K562 (cell line): ENCODE measurements at regions not wholly inside any gene's neighbourhood (a gene's known extent, or its start where the extent isn't known, plus 50 kb on each side); places are given as distances from the start of the nearest gene placed in this dataset.

Experiments used
- ATAC-seq: fragments of 200-7000 bp; cut with Tn5 transposase; 3 replicates; pipeline ENCODE4 v1.9.1; 2020; ENCODE audit warnings: moderate library complexity
- BruUV-seq: library from RNA; stranded (reverse); fragments of 400-500 nt; replicated peaks from 2 replicates; lab custom pipeline; 2021; lab: Mats Ljungman, UMichigan
- CTCF ChIA-PET: fragments of 300-600 bp; formaldehyde crosslinking; extraction: SDS; loops from one replicate; lab custom pipeline; 2021; ENCODE audit warnings: low intra/inter-chr PET ratio; lab: Yijun Ruan, JAX
- POLR2A ChIA-PET: fragments of 300-600, 350-650 bp; sonication (Branson Sonifier 250); formaldehyde crosslinking; extraction: SDS; loops from one replicate; lab custom pipeline; 2021; ENCODE audit warnings: antibody characterized with exemption, inconsistent platforms; lab: Yijun Ruan, JAX
- DNase-seq, 4 experiments: peaks; one replicate each; pipeline versions ENCODE4 v3.0.0 to v3.0.0-alpha.2; 2011 to 2018; ENCODE audit warnings: low spot score in 3 of 4, mixed read lengths in 3 of 4; ENCODE audit errors: extremely low read depth in 1 of 4
- FAIRE-seq: peaks from 2 replicates; lab custom pipeline; 2011; peaks lifted over from hg19 to GRCh38; lab: Jason Lieb, UNC
- H2AFZ ChIP-seq: 2 replicates; pipeline ENCODE4 v1.6.0; 2011; ENCODE audit warnings: low read depth, low read length, control low read depth, inconsistent platforms
- H3K27ac ChIP-seq: fragments of 200-600 bp; 3 replicates; pipeline ENCODE4 v1.8.0; 2011; ENCODE audit warnings: low read depth, mild to moderate bottlenecking, control low read depth, inconsistent platforms, low read length, moderate library complexity, mixed read lengths; ENCODE audit errors: extremely low read depth
- H3K27me3 ChIP-seq, 2 experiments: fragments of 300-600 bp in 1 of 2; 2 replicates in 1 of 2; 3 replicates in 1 of 2; pipeline versions ENCODE4 v1.6.0 to v1.8.0; 2011; ENCODE audit warnings: inconsistent platforms in 2 of 2, low read length in 2 of 2, mild to moderate bottlenecking in 1 of 2, mixed read lengths in 1 of 2, moderate library complexity in 1 of 2; ENCODE audit not compliant: control insufficient read depth in 2 of 2, insufficient read depth in 2 of 2
- H3K36me3 ChIP-seq: fragments of 300-600 bp; 3 replicates; pipeline ENCODE4 v1.8.0; 2011; ENCODE audit warnings: mild to moderate bottlenecking, low read length, inconsistent platforms; ENCODE audit not compliant: control insufficient read depth, insufficient read depth
- H3K4me1 ChIP-seq, 2 experiments: fragments of 200-600 bp in 1 of 2; replicated peaks in 1 of 2; 2 replicates in 1 of 2; 3 replicates in 1 of 2; pipeline versions ENCODE4 v1.5.1 to v1.8.0; 2011; ENCODE audit warnings: inconsistent platforms in 2 of 2, low read length in 2 of 2, mild to moderate bottlenecking in 1 of 2, mixed read lengths in 1 of 2, moderate library complexity in 1 of 2; ENCODE audit not compliant: control insufficient read depth in 2 of 2, insufficient read depth in 2 of 2
- H3K4me2 ChIP-seq: 2 replicates; pipeline ENCODE4 v1.6.1; 2011; ENCODE audit warnings: low read length, control low read depth, inconsistent platforms, mixed read lengths; ENCODE audit not compliant: insufficient read depth
- H3K4me3 ChIP-seq: fragments of 200-600 bp; sonication (generic), shearing (Covaris generic); 2 replicates; pipeline ENCODE4 v1.5.1; 2016; ENCODE audit warnings: control low read depth, inconsistent platforms
- H3K79me2 ChIP-seq: fragments of 200-600 bp; 3 replicates; pipeline ENCODE4 v1.8.0; 2011; ENCODE audit warnings: low read length, inconsistent platforms; ENCODE audit not compliant: control insufficient read depth, insufficient read depth
- H3K9ac ChIP-seq, 2 experiments: 2 replicates each; pipeline versions ENCODE4 v1.6.0 to v1.6.1; 2011; ENCODE audit warnings: low read depth in 2 of 2, low read length in 2 of 2, control low read depth in 1 of 2, inconsistent platforms in 1 of 2, mild to moderate bottlenecking in 1 of 2, mixed read lengths in 1 of 2; ENCODE audit not compliant: insufficient read depth in 1 of 2
- H3K9me1 ChIP-seq: one replicate; pipeline ENCODE4 v1.6.0; 2011; ENCODE audit warnings: inconsistent platforms, mild to moderate bottlenecking, low read length, moderate library complexity; ENCODE audit not compliant: control insufficient read depth, insufficient read depth
- H3K9me3 ChIP-seq: replicated peaks from 2 replicates; pipeline ENCODE4 v1.5.1; 2011; ENCODE audit warnings: low read depth, low read length, inconsistent platforms; ENCODE audit not compliant: control insufficient read depth, insufficient read depth
- H4K20me1 ChIP-seq: replicated peaks from 2 replicates; pipeline ENCODE4 v1.6.1; 2011; ENCODE audit warnings: low read length, inconsistent platforms, mixed read lengths; ENCODE audit not compliant: control insufficient read depth, insufficient read depth
- CHD7 ChIP-seq: fragments of 200-600 bp; sonication (generic); IDR thresholded peaks from one replicate; pipeline ENCODE4 v1.6.1; 2012; ENCODE audit warnings: mild to moderate bottlenecking, low read depth, low read length, inconsistent platforms
- MAFK ChIP-seq: IDR thresholded peaks from 2 replicates; pipeline ENCODE4 v1.6.1; 2011; ENCODE audit warnings: low read length, improper control_type of control experiment
- NBN ChIP-seq: fragments of 450-650 bp; IDR thresholded peaks from 2 replicates; pipeline ENCODE4 v1.6.1; 2016; ENCODE audit warnings: low read depth, mild to moderate bottlenecking
- TSC22D4 ChIP-seq: fragments of 450-650 bp; IDR thresholded peaks from 2 replicates; pipeline ENCODE4 v1.6.1; 2016; ENCODE audit warnings: missing genetic modification characterization, missing biosample characterization, control low read depth
- ZNF354B ChIP-seq: fragments of 250-450 bp; sonication (Bioruptor Pico); IDR thresholded peaks from 2 replicates; pipeline ENCODE4 v1.4.0; 2020
- ZSCAN29 ChIP-seq: fragments of 450-650 bp; IDR thresholded peaks from 2 replicates; pipeline ENCODE4 v1.6.1; 2017
- WGBS: fragments of 100-300 bp; shearing (Covaris generic); methylation state at CpG from one replicate; pipeline ENCODE4 v1.1.6; 2016; ENCODE audit warnings: low coverage, mixed read lengths; ENCODE audit not compliant: insufficient coverage; ENCODE audit errors: missing lambda C conversion rate; 5-methylcytosine and 5-hydroxymethylcytosine counted together
- in situ Hi-C: fragments of 300-500 bp; cut with MboI; formaldehyde crosslinking; loops from 4 replicates; pipeline ENCODE4 v1.15.0; 2018; ENCODE audit warnings: inconsistent platforms, mixed read lengths
- intact Hi-C: fragments of 100-400 bp; cut with micrococcal nuclease; formaldehyde crosslinking; loops from 2 replicates; pipeline ENCODE4 v1.14.2; 2022

- Histone ChIP-seq H3K9me1 (no peaks in the 10 kb centered on the region), H2AFZ (no peak overlapping the region), H3K79me2 (no peaks in the 10 kb centered on the region), H4K20me1 (no peaks in the 10 kb centered on the region), H3K4me1 (no peaks in the 10 kb centered on the region), H3K9ac (no peak overlapping the region), H3K36me3 (no peaks in the 10 kb centered on the region), H3K4me2 (no peak overlapping the region), H3K4me3 (no peak overlapping the region), H3K27me3 (no peaks in the 10 kb centered on the region), H3K9me3 (no peaks in the 10 kb centered on the region), H3K27ac (no peak overlapping the region)
- BruUV-seq = no TSS peak
- POLR2A ChIA-PET = no interaction called here
- DNase-seq = no peak
- in situ Hi-C loops = no loop called here
- intact Hi-C loops = no loop called here
- ATAC-seq = no peak
- no peak for FAIRE-seq
- 2% methylated on average over 5 of the region's 6 CpGs for WGBS
- no peak for TF ChIP-seq TSC22D4 (tag)
- no peak for TF ChIP-seq NBN
- no peak for TF ChIP-seq ZSCAN29
- CTCF ChIA-PET = no interaction called here
Observed at GRCh38 chrX:135651647-135652295, 61.7 kb upstream of the CT45A1 start.

DNA sequence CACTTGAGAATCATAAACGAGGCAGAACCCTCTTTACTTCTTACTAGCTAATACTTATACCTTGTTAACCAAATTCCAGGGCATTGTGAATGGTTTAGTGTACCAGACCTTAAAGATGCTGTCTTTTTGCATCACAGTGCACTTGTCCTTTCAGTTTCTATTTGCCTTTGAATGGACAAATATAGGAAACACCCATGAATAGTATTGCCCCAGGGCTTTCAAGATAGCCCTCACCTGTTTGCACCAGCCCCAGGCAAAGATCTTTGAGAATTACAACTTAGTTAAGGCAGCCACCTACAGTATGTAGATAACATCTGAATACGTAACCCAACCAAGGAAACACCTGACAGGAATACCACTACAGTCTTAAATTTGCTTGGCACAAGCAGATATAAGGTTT, 60.8 kb upstream of the CT45A1 start:
- no peak overlapping the region for H2AFZ ChIP-seq
- H3K36me3 ChIP-seq = no peaks in the 10 kb centered on the region
- ATAC-seq (no peak), FAIRE-seq (no peak), DNase-seq (no peak)
- H3K4me1 ChIP-seq = no peaks in the 10 kb centered on the region
- in situ Hi-C loops = no loop called here
- no peaks in the 10 kb centered on the region for H3K9me3 ChIP-seq
- WGBS = 0% methylated on average over 2 of the region's 2 CpGs
- POLR2A ChIA-PET = no interaction called here
- no peak overlapping the region for H3K4me2 ChIP-seq
- CTCF ChIA-PET = no interaction called here
- intact Hi-C loops = no loop called here
- no peaks in the 10 kb centered on the region for H3K79me2 ChIP-seq
- H3K9ac ChIP-seq = no peak overlapping the region
- BruUV-seq = no TSS peak
- H3K27me3 ChIP-seq = no peaks in the 10 kb centered on the region
- no peak overlapping the region for H3K27ac ChIP-seq
- H3K4me3 ChIP-seq = no peak overlapping the region
- no peaks in the 10 kb centered on the region for H3K9me1 ChIP-seq
- no peaks in the 10 kb centered on the region for H4K20me1 ChIP-seq
- TF ChIP-seq MAFK (no peak), CHD7 (no peak), ZNF354B (no peak)
